Liver (tissue), 2 donors: ENCODE measurements at regions not wholly inside any gene's neighbourhood (a gene's known extent, or its start where the extent isn't known, plus 50 kb on each side); places are given as distances from the start of the nearest gene placed in this dataset.

Source experiments
- CTCF ChIP-seq: fragments of 150-350 bp; IDR thresholded peaks from 2 replicates; pipeline ENCODE4 v1.5.1; 2017; ENCODE audit warnings: improper control_type of control experiment, low read depth, low read length; ENCODE audit not compliant: missing input control
- TF ChIP-seq, protein P1 (sequence below): IDR thresholded peaks from 2 replicates; pipeline ENCODE4 v1.6.1; 2016; ENCODE audit warnings: antibody characterized with exemption, mild to moderate bottlenecking
- donor health status: healthy.

- TF ChIP-seq CTCF: no peak
- TF ChIP-seq, protein P1, sequence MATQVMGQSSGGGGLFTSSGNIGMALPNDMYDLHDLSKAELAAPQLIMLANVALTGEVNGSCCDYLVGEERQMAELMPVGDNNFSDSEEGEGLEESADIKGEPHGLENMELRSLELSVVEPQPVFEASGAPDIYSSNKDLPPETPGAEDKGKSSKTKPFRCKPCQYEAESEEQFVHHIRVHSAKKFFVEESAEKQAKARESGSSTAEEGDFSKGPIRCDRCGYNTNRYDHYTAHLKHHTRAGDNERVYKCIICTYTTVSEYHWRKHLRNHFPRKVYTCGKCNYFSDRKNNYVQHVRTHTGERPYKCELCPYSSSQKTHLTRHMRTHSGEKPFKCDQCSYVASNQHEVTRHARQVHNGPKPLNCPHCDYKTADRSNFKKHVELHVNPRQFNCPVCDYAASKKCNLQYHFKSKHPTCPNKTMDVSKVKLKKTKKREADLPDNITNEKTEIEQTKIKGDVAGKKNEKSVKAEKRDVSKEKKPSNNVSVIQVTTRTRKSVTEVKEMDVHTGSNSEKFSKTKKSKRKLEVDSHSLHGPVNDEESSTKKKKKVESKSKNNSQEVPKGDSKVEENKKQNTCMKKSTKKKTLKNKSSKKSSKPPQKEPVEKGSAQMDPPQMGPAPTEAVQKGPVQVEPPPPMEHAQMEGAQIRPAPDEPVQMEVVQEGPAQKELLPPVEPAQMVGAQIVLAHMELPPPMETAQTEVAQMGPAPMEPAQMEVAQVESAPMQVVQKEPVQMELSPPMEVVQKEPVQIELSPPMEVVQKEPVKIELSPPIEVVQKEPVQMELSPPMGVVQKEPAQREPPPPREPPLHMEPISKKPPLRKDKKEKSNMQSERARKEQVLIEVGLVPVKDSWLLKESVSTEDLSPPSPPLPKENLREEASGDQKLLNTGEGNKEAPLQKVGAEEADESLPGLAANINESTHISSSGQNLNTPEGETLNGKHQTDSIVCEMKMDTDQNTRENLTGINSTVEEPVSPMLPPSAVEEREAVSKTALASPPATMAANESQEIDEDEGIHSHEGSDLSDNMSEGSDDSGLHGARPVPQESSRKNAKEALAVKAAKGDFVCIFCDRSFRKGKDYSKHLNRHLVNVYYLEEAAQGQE: no peak
Observed at GRCh38 chrX:113399506-113400192, 559.0 kb upstream of the AMOT start.
